GM12864 (cell line): ENCODE measurements at regions not wholly inside any gene's neighbourhood (a gene's known extent, or its start where the extent isn't known, plus 50 kb on each side); places are given as distances from the start of the nearest gene placed in this dataset.
"Not testable (repeated sequence)": the region's sequence is repeated elsewhere in the genome, so short reads cannot be mapped to it uniquely, and the experiment has no call there.

Experiments used
- DNase-seq: peaks from one replicate; pipeline ENCODE4 v3.0.0-alpha.2; 2011; ENCODE audit warnings: low read depth
- H3K4me3 ChIP-seq: 2 replicates; pipeline ENCODE4 v1.5.1; 2011; ENCODE audit warnings: mild to moderate bottlenecking, low read depth, low read length, control low read depth
- TF ChIP-seq, protein P1 (sequence below): IDR thresholded peaks from 2 replicates; pipeline ENCODE4 v1.5.1; 2011; ENCODE audit warnings: low read depth, mild to moderate bottlenecking, moderate library complexity, low read length, control low read depth, inconsistent platforms; ENCODE audit errors: missing control alignments

DNA sequence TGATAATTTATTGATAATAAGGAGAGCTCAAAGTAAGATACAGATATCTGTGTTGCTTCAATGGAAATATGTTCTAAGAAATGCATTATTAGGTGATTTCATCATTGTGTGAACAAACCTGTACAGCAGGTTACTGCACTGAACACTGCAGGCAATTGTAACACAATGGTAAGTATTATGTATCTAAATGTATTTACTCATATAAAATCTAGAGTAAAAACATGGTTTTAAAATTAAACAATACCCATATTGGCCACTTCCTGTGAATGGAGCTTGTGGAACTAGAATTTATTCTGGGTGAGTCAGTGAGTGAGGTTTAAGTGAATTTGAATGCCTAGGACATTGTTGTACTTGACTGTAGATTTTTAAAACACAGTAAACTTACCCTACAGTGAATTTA, 722.9 kb upstream of the RAG2 start:
- no peak overlapping the region for H3K4me3 ChIP-seq
- TF ChIP-seq, protein P1, sequence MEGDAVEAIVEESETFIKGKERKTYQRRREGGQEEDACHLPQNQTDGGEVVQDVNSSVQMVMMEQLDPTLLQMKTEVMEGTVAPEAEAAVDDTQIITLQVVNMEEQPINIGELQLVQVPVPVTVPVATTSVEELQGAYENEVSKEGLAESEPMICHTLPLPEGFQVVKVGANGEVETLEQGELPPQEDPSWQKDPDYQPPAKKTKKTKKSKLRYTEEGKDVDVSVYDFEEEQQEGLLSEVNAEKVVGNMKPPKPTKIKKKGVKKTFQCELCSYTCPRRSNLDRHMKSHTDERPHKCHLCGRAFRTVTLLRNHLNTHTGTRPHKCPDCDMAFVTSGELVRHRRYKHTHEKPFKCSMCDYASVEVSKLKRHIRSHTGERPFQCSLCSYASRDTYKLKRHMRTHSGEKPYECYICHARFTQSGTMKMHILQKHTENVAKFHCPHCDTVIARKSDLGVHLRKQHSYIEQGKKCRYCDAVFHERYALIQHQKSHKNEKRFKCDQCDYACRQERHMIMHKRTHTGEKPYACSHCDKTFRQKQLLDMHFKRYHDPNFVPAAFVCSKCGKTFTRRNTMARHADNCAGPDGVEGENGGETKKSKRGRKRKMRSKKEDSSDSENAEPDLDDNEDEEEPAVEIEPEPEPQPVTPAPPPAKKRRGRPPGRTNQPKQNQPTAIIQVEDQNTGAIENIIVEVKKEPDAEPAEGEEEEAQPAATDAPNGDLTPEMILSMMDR = no peak
- no peak for DNase-seq

DNA sequence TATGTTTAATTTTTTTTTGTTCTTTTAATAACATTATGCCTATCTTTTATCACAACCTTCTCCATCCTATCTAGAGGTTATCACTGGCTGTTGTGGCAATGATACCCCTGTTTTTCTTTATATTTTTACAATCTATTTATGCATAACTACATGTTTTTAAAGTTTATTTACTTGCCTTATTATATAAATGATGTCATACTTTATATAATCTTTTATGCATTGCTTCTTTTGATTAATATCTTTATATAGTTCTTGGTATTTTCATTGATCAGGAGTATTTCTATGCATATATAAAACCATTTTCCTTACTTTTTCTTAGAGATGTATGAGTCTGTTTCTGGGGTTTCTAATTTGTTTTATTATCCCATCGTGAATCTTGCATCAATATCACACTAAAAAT, 719.8 kb upstream of the RAG2 start:
- no peak overlapping the region for H3K4me3 ChIP-seq
- TF ChIP-seq, protein P1 = no peak
- no peak for DNase-seq

DNA sequence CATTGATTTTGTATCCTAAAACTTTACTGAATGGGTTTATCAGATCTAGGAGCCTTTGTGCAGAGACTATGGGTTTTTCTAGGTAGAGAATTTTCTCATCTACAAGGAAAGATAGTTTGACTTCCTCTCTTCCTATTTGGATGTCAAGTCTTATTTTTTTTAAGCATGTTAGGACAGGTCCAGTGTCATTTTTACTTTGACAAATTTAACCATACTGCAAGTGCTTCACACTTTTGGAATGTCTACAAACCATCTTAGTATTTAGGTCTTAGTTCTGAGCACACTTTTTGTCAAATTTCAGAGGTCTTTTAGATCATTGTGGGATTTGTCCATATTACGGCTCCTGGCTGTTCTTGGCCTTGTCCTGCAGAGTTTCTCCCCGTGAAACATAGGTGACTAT, 715.2 kb upstream of the RAG2 start:
- TF ChIP-seq, protein P1 = no peak
- H3K4me3 ChIP-seq = no peak overlapping the region
- no peak for DNase-seq

DNA sequence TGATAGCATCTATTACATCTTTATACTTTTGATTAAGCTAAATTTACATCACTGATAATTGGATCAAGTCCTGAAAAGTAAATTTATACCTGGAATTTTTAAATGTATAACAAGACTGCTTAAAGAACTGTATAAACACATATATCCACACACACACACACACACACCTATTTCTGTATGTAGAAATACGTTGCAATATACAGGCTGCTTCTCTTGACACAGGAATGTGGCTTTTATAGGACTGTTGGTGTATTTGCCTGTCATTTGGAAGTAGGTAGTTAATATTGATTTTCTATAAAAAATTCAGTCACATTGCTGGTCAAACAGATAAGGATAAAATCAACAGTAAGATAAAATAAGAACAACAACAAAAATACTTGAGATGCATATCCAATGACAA, 708.5 kb upstream of the RAG2 start:
- no peak overlapping the region for H3K4me3 ChIP-seq
- DNase-seq = no peak
- TF ChIP-seq, protein P1 = no peak

DNA sequence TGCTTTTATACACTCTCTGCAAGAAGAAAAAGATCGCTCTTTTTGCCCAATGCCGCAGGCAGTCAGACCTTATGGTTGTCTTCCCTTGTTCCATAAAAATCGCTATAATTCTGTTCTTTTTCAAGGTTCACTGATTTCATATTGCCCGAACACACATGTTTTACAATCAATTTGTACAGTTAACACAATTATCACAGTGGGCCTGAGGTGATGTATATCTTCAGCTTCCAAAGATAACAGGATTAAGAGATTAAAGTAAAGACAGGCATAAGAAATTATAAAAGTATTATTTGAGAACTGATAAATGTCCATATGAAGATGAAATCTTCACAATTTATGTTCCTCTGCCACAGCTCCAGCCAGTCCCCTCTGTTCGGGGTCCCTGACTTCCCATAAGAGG, 703.4 kb upstream of the RAG2 start:
- not testable (repeated sequence) for H3K4me3 ChIP-seq, DNase-seq

DNA sequence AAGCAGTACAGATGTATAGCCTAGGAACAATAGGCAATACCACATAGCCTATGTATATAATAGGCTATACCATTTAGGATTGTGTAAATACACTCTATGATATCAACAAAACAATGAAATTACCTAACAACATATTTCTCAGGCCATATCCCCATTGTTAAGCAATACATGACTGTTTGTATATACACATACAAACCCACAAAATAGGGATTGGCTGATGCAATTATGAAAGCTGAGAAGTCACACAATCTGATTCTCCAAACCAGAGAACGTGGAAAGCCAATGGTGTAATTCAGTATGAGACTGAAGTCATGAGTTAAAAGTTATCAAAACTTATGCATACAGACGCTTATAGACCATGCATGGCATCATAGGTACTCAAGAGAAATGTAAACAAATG, 700.1 kb upstream of the RAG2 start:
- no peak overlapping the region for H3K4me3 ChIP-seq
- DNase-seq = no peak
- TF ChIP-seq, protein P1 = no peak

DNA sequence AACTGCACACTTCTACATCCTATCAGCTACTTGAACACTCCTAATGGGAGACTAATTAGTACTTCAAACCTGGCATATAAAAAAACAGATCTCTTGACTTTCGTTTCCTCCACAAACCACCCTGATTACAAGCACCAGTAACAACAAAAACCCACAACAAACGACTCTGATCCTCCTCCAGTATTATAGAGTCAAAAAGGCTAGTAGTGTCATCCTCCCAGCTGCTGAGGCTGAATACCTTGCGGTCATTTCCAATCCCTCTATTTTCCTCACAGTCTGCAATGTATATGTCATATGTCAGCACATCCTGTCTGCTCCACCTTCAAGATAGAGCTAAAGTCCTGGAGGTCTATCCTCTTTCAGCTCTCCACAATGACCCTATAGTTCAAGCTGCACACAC, 688.9 kb upstream of the RAG2 start:
- no peak for DNase-seq
- no peak overlapping the region for H3K4me3 ChIP-seq
- TF ChIP-seq, protein P1 = no peak

DNA sequence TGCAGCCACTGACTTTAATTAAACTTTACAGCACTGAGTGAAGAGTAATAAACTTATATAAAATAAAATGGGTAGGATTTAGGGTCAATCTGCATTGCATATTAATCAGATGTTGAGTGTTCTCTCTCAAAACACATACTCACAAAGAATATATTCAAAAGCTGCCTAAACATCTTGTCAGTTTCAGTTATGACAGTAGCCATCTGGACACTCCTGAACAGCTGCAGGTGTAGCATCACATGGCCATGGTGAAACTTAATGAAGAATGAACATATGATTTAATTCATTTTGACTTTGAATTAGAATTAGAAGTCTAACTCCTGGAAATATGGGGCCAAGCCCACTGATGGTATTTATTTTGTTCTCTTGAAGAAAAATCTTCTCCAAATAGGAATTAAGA, 684.3 kb upstream of the RAG2 start:
- H3K4me3 ChIP-seq = no peak overlapping the region
- TF ChIP-seq, protein P1 = no peak
- DNase-seq = no peak
